ENCODE measurements at regions not wholly inside any gene's neighbourhood (a gene's known extent, or its start where the extent isn't known, plus 50 kb on each side); places are given as distances from the start of the nearest gene placed in this dataset.

DNA sequence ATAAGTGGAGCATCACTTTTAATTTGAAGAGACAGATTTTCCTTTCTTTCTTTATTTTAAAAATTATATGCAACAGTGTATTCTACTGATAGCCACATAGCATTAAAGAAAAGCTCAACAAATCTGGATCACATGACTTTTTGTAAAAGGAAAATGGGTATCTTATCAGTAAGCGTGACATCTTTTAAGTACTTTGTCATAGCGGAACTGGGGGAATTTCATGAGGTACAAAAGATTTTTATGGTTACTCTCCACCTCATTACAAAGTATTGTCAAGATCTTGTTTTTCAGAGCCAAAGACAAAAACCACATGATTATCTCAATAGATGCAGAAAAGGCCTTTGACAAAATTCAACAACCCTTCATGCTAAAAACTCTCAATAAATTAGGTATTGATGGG lies 219.6 kb upstream of the ZPLD1 start:
- intact Hi-C loops (cut with micrococcal nuclease; ENCODE audit: unreplicated experiment), result no loop called here

DNA sequence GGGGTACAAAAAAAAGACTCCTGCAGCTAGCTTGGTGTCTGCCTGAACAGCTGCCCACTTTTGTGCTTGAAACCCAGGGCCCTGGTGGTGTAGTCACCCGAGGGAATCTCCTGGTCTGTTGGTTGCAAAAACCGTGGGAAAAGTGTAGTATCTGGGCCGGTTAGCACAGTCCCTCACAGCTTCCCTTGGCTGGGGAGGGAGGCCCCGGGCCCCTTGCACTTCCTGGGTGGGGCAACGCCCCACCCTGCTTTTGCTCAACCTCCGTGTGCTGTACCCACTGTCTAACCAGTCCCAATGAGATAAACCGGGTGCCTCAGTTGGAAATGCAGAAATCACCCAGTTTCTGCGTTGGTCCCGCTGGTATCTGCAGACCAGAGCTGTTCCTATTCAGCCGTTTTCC lies 211.7 kb upstream of the ZPLD1 start:
- intact Hi-C loops (cut with micrococcal nuclease; ENCODE audit: unreplicated experiment), result no loop called here
- ChIA-PET CTCF (ENCODE audit: low intra/inter-chr PET ratio, low total read pairs) (interaction anchor here (3.8 kb wide), 1 partner anchor 409 kb away, joined by 24 read pairs; no protein-coding TSS in a partner anchor), POLR2A (no interaction called here)
- Histone ChIP-seq H3K4me3 (replicated peaks in 1 of 3; ENCODE audit: insufficient read depth in 1 of 3, low read depth in 2 of 3, low read length in 3 of 3) (no peak overlapping the region), H3K4me2 (ENCODE audit: low read depth, low read length) (no peak overlapping the region), H3K79me2 (ENCODE audit: insufficient read depth, low read length) (no peaks in the 10 kb centered on the region), H3K27me3 (ENCODE audit: control insufficient read depth in 1 of 2, insufficient read depth in 2 of 2, low read length in 2 of 2) (0 out of 5 replicates have a peak, but pooled peaks cover 0 to 5% of the 10 kb centered on the region in 2 experiments), H3K9me3 (ENCODE audit: low read length) (no peaks in the 10 kb centered on the region), H3K4me1 (ENCODE audit: insufficient read depth, low read length) (no peaks in the 10 kb centered on the region), H4K20me1 (ENCODE audit: insufficient read depth, low read length) (no peaks in the 10 kb centered on the region), H3K9ac (ENCODE audit: insufficient read depth, low read depth, low read length) (no peak overlapping the region), H3K27ac (ENCODE audit: extremely low read length, insufficient read depth, low read length) (no peak overlapping the region), H3K36me3 (replicated peaks in 1 of 2; ENCODE audit: control insufficient read depth in 1 of 2, insufficient read depth in 2 of 2, low read length in 2 of 2) (no peaks in the 10 kb centered on the region), H2AFZ (ENCODE audit: low read length) (no peak overlapping the region)
- DNase-seq (ENCODE audit: low spot score), result no peak
- ATAC-seq, result no peak
- no TSS peak for BruUV-seq (replicated peaks)
- WGBS (ENCODE audit: low lambda C conversion rate), result 9% methylated on average over 7 of the region's 10 CpGs
- FAIRE-seq, result no peak
- in situ Hi-C loops (cut with HindIII; ENCODE audit: extremely low pct_ligation_motif_present, low pct_unique_long_range_greater_than_20kb), result no loop called here
- TF ChIP-seq, protein P1, sequence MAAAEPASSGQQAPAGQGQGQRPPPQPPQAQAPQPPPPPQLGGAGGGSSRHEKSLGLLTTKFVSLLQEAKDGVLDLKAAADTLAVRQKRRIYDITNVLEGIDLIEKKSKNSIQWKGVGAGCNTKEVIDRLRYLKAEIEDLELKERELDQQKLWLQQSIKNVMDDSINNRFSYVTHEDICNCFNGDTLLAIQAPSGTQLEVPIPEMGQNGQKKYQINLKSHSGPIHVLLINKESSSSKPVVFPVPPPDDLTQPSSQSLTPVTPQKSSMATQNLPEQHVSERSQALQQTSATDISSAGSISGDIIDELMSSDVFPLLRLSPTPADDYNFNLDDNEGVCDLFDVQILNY (CRISPR knock-in tag; conservative IDR thresholded peaks at IDR 0.05), result no peak
- TF ChIP-seq, protein P2, sequence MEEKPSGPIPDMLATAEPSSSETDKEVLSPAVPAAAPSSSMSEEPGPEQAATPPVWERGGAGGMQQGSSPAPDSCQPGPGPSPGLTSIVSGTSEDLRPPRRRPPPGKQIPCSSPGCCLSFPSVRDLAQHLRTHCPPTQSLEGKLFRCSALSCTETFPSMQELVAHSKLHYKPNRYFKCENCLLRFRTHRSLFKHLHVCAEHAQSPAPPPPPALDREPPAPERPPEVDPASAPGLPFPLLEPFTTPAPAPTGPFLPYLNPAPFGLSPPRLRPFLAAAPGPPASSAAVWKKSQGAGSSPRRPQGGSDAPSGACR (CRISPR knock-in tag; IDR thresholded peaks at IDR 0.05), result no peak
- TF ChIP-seq ZNF33A (CRISPR knock-in tag; IDR thresholded peaks at IDR 0.05; ENCODE audit: borderline replicate concordance) (no peak), ZNF709 (CRISPR knock-in tag; IDR thresholded peaks at IDR 0.05) (no peak), RNF2 (conservative IDR thresholded peaks at IDR 0.05; ENCODE audit: low read depth) (no peak), TBX3 (IDR thresholded peaks at IDR 0.05; ENCODE audit: borderline replicate concordance) (no peak), KLF9 (CRISPR knock-in tag; IDR thresholded peaks at IDR 0.05; ENCODE audit: low read depth) (no peak), EED (CRISPR knock-in tag; IDR thresholded peaks at IDR 0.05) (no peak)
- TF ChIP-seq, protein P3, sequence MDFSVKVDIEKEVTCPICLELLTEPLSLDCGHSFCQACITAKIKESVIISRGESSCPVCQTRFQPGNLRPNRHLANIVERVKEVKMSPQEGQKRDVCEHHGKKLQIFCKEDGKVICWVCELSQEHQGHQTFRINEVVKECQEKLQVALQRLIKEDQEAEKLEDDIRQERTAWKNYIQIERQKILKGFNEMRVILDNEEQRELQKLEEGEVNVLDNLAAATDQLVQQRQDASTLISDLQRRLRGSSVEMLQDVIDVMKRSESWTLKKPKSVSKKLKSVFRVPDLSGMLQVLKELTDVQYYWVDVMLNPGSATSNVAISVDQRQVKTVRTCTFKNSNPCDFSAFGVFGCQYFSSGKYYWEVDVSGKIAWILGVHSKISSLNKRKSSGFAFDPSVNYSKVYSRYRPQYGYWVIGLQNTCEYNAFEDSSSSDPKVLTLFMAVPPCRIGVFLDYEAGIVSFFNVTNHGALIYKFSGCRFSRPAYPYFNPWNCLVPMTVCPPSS (IDR thresholded peaks at IDR 0.05), result no peak
- TF ChIP-seq, protein P4, sequence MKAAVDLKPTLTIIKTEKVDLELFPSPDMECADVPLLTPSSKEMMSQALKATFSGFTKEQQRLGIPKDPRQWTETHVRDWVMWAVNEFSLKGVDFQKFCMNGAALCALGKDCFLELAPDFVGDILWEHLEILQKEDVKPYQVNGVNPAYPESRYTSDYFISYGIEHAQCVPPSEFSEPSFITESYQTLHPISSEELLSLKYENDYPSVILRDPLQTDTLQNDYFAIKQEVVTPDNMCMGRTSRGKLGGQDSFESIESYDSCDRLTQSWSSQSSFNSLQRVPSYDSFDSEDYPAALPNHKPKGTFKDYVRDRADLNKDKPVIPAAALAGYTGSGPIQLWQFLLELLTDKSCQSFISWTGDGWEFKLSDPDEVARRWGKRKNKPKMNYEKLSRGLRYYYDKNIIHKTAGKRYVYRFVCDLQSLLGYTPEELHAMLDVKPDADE (CRISPR knock-in tag; IDR thresholded peaks at IDR 0.05), result no peak
- TF ChIP-seq, protein P5, sequence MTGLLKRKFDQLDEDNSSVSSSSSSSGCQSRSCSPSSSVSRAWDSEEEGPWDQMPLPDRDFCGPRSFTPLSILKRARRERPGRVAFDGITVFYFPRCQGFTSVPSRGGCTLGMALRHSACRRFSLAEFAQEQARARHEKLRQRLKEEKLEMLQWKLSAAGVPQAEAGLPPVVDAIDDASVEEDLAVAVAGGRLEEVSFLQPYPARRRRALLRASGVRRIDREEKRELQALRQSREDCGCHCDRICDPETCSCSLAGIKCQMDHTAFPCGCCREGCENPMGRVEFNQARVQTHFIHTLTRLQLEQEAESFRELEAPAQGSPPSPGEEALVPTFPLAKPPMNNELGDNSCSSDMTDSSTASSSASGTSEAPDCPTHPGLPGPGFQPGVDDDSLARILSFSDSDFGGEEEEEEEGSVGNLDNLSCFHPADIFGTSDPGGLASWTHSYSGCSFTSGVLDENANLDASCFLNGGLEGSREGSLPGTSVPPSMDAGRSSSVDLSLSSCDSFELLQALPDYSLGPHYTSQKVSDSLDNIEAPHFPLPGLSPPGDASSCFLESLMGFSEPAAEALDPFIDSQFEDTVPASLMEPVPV (CRISPR knock-in tag; IDR thresholded peaks at IDR 0.05), result no peak

More for the DNA sequence above, 219.6 kb upstream of the ZPLD1 start:
- no peak for DNase-seq (ENCODE audit: low spot score)
- ChIA-PET POLR2A (no interaction called here), CTCF (ENCODE audit: low intra/inter-chr PET ratio, low total read pairs) (no interaction called here)
- TF ChIP-seq DNMT1 (CRISPR knock-in tag; IDR thresholded peaks at IDR 0.05) (no peak), ZNF556 (CRISPR knock-in tag; IDR thresholded peaks at IDR 0.05; ENCODE audit: borderline replicate concordance) (no peak)
- TF ChIP-seq, protein P6, sequence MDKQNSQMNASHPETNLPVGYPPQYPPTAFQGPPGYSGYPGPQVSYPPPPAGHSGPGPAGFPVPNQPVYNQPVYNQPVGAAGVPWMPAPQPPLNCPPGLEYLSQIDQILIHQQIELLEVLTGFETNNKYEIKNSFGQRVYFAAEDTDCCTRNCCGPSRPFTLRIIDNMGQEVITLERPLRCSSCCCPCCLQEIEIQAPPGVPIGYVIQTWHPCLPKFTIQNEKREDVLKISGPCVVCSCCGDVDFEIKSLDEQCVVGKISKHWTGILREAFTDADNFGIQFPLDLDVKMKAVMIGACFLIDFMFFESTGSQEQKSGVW (CRISPR knock-in tag; IDR thresholded peaks at IDR 0.05; ENCODE audit: borderline replicate concordance), result no peak
- Histone ChIP-seq H3K4me3 (replicated peaks in 1 of 3; ENCODE audit: insufficient read depth in 1 of 3, low read depth in 2 of 3, low read length in 3 of 3) (no peak overlapping the region), H3K4me2 (ENCODE audit: low read depth, low read length) (no peak overlapping the region), H3K27ac (ENCODE audit: extremely low read length, insufficient read depth, low read length) (no peak overlapping the region), H4K20me1 (ENCODE audit: insufficient read depth, low read length) (no peaks in the 10 kb centered on the region), H3K79me2 (ENCODE audit: insufficient read depth, low read length) (no peaks in the 10 kb centered on the region), H3K9me3 (ENCODE audit: low read length) (no peaks in the 10 kb centered on the region), H2AFZ (ENCODE audit: low read length) (no peak overlapping the region), H3K36me3 (replicated peaks in 1 of 2; ENCODE audit: control insufficient read depth in 1 of 2, insufficient read depth in 2 of 2, low read length in 2 of 2) (no peaks in the 10 kb centered on the region), H3K4me1 (ENCODE audit: insufficient read depth, low read length) (no peaks in the 10 kb centered on the region), H3K27me3 (ENCODE audit: control insufficient read depth in 1 of 2, insufficient read depth in 2 of 2, low read length in 2 of 2) (no peaks in the 10 kb centered on the region), H3K9ac (ENCODE audit: insufficient read depth, low read depth, low read length) (no peak overlapping the region)
- in situ Hi-C loops (cut with HindIII; ENCODE audit: extremely low pct_ligation_motif_present, low pct_unique_long_range_greater_than_20kb), result no loop called here
- FAIRE-seq, result no peak
- WGBS (ENCODE audit: low lambda C conversion rate), result 34% methylated on average over 2 of the region's 2 CpGs
- no peak for ATAC-seq
- no TSS peak for BruUV-seq (replicated peaks)
